ENCODE measurements at regions not wholly inside any gene's neighbourhood (a gene's known extent, or its start where the extent isn't known, plus 50 kb on each side); places are given as distances from the start of the nearest gene placed in this dataset.

DNA sequence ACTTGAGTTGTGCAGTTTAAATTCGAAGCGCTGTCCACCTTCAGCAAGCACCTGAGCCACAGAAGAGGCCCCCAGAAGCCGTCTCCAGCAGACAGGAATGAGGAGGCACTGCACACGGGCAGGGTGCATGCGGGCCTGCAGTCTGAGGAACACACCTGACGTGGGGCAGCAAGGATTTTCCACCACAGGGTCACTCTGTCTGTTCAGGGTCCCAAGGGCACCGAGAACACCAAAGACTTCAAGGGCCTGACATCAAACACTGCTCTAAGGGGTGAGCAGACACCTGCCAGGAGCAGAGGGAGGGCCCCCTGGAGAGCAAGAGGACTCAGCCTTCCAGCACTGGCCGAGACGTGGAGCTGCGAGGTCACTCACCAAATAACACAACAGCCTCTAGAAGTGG lies 99.7 kb upstream of the C14orf180 start:
- H3K4me3 ChIP-seq (ENCODE audit: low read depth in 2 of 2, low read length in 1 of 2) = no peak overlapping the region
- no peak overlapping the region for H3K4me2 ChIP-seq
- no peak for DNase-seq
- no peak overlapping the region for H2AFZ ChIP-seq (ENCODE audit: low read depth)
- no peaks in the 10 kb centered on the region for H3K79me2 ChIP-seq (ENCODE audit: insufficient read depth)
- H3K9me2 ChIP-seq = no peaks in the 10 kb centered on the region
- no peaks in the 10 kb centered on the region for H3K27me3 ChIP-seq (ENCODE audit: insufficient read depth)
- peaks cover 0 to 8% of the 10 kb centered on the region in 2 experiments; a peak in 1 of 4 replicates for H3K4me1 ChIP-seq (ENCODE audit: control insufficient read depth in 1 of 2, insufficient read depth in 2 of 2, low read depth in 1 of 2, low read length in 1 of 2)
- WGBS (ENCODE audit: low lambda C conversion rate) = 50% methylated on average over 3 of the region's 10 CpGs
- no peaks in the 10 kb centered on the region for H3K9me3 ChIP-seq
- H3K9ac ChIP-seq = no peak overlapping the region
- no peaks in the 10 kb centered on the region for H3F3A ChIP-seq (replicated peaks; ENCODE audit: insufficient read depth)
- H4K20me1 ChIP-seq (ENCODE audit: insufficient read depth) = no peaks in the 10 kb centered on the region
- H3K36me3 ChIP-seq (replicated peaks in 1 of 2; ENCODE audit: control insufficient read depth in 1 of 2, insufficient read depth in 2 of 2, low read length in 1 of 2) = no peaks in the 10 kb centered on the region
- no peak for TF ChIP-seq YY1 (IDR thresholded peaks at IDR 0.05; ENCODE audit: low read depth)
- TF ChIP-seq, protein P1, sequence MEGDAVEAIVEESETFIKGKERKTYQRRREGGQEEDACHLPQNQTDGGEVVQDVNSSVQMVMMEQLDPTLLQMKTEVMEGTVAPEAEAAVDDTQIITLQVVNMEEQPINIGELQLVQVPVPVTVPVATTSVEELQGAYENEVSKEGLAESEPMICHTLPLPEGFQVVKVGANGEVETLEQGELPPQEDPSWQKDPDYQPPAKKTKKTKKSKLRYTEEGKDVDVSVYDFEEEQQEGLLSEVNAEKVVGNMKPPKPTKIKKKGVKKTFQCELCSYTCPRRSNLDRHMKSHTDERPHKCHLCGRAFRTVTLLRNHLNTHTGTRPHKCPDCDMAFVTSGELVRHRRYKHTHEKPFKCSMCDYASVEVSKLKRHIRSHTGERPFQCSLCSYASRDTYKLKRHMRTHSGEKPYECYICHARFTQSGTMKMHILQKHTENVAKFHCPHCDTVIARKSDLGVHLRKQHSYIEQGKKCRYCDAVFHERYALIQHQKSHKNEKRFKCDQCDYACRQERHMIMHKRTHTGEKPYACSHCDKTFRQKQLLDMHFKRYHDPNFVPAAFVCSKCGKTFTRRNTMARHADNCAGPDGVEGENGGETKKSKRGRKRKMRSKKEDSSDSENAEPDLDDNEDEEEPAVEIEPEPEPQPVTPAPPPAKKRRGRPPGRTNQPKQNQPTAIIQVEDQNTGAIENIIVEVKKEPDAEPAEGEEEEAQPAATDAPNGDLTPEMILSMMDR (IDR thresholded peaks at IDR 0.05) = no peak
- no peak for TF ChIP-seq CHD2 (IDR thresholded peaks at IDR 0.05; ENCODE audit: low read length, partially characterized antibody)
- TF ChIP-seq MEF2A (IDR thresholded peaks at IDR 0.05; ENCODE audit: borderline replicate concordance, low read depth) = no peak
- TF ChIP-seq, protein P2, sequence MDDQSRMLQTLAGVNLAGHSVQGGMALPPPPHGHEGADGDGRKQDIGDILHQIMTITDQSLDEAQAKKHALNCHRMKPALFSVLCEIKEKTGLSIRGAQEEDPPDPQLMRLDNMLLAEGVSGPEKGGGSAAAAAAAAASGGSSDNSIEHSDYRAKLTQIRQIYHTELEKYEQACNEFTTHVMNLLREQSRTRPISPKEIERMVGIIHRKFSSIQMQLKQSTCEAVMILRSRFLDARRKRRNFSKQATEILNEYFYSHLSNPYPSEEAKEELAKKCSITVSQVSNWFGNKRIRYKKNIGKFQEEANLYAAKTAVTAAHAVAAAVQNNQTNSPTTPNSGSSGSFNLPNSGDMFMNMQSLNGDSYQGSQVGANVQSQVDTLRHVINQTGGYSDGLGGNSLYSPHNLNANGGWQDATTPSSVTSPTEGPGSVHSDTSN (IDR thresholded peaks at IDR 0.05) = no peak
- no peak for TF ChIP-seq SIN3A (IDR thresholded peaks at IDR 0.05; ENCODE audit: borderline replicate concordance, low read depth, low read length)
- TF ChIP-seq FOXM1 (IDR thresholded peaks at IDR 0.05; ENCODE audit: low read depth) = no peak
- no peak for TF ChIP-seq TAF1 (IDR thresholded peaks at IDR 0.05; ENCODE audit: borderline replicate concordance, low read depth, low read length)
- no peak for TF ChIP-seq EZH2phosphoT487 (IDR thresholded peaks at IDR 0.05; ENCODE audit: borderline replicate concordance, low read depth)
- TF ChIP-seq, protein P3, sequence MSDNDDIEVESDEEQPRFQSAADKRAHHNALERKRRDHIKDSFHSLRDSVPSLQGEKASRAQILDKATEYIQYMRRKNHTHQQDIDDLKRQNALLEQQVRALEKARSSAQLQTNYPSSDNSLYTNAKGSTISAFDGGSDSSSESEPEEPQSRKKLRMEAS (IDR thresholded peaks at IDR 0.05; ENCODE audit: low read depth) = no peak
- no peak for TF ChIP-seq EP300 (IDR thresholded peaks at IDR 0.05; ENCODE audit: borderline replicate concordance in 1 of 2, low read depth in 1 of 2, low read length in 1 of 2)
- no peak for TF ChIP-seq ELF1 (IDR thresholded peaks at IDR 0.05)
- TF ChIP-seq, protein P4, sequence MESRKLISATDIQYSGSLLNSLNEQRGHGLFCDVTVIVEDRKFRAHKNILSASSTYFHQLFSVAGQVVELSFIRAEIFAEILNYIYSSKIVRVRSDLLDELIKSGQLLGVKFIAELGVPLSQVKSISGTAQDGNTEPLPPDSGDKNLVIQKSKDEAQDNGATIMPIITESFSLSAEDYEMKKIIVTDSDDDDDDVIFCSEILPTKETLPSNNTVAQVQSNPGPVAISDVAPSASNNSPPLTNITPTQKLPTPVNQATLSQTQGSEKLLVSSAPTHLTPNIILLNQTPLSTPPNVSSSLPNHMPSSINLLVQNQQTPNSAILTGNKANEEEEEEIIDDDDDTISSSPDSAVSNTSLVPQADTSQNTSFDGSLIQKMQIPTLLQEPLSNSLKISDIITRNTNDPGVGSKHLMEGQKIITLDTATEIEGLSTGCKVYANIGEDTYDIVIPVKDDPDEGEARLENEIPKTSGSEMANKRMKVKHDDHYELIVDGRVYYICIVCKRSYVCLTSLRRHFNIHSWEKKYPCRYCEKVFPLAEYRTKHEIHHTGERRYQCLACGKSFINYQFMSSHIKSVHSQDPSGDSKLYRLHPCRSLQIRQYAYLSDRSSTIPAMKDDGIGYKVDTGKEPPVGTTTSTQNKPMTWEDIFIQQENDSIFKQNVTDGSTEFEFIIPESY (IDR thresholded peaks at IDR 0.05; ENCODE audit: borderline replicate concordance, low read depth) = no peak
- no peak for TF ChIP-seq NFIC (IDR thresholded peaks at IDR 0.05; ENCODE audit: borderline replicate concordance)
- TF ChIP-seq TCF12 (IDR thresholded peaks at IDR 0.05) = no peak
- no peak for TF ChIP-seq MXI1 (IDR thresholded peaks at IDR 0.05; ENCODE audit: low read depth, low read length)
- no peak for TF ChIP-seq POLR2AphosphoS5 (IDR thresholded peaks at IDR 0.05; ENCODE audit: low read depth, low read length)
- TF ChIP-seq, protein P5, sequence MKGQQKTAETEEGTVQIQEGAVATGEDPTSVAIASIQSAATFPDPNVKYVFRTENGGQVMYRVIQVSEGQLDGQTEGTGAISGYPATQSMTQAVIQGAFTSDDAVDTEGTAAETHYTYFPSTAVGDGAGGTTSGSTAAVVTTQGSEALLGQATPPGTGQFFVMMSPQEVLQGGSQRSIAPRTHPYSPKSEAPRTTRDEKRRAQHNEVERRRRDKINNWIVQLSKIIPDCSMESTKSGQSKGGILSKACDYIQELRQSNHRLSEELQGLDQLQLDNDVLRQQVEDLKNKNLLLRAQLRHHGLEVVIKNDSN (IDR thresholded peaks at IDR 0.05; ENCODE audit: borderline replicate concordance, low read depth) = no peak
- TF ChIP-seq TEAD4 (IDR thresholded peaks at IDR 0.05; ENCODE audit: borderline replicate concordance, insufficient read depth) = no peak
- TF ChIP-seq, protein P6, sequence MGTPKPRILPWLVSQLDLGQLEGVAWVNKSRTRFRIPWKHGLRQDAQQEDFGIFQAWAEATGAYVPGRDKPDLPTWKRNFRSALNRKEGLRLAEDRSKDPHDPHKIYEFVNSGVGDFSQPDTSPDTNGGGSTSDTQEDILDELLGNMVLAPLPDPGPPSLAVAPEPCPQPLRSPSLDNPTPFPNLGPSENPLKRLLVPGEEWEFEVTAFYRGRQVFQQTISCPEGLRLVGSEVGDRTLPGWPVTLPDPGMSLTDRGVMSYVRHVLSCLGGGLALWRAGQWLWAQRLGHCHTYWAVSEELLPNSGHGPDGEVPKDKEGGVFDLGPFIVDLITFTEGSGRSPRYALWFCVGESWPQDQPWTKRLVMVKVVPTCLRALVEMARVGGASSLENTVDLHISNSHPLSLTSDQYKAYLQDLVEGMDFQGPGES (IDR thresholded peaks at IDR 0.05; ENCODE audit: low read depth, low read length) = no peak
- no peak overlapping the region for H3K27ac ChIP-seq (ENCODE audit: low read depth in 2 of 2, low read length in 1 of 2)
- ChIA-PET CTCF (no interaction called here), POLR2A (no interaction called here)

All from SK-N-SH (cell line).